PC-9 (cell line): ENCODE measurements at regions not wholly inside any gene's neighbourhood (a gene's known extent, or its start where the extent isn't known, plus 50 kb on each side); places are given as distances from the start of the nearest gene placed in this dataset.

ENCODE experiments used
- BruUV-seq: library from RNA; stranded (reverse); fragments of 400-500 nt; replicated peaks from 2 replicates; lab custom pipeline; 2021; lab: Mats Ljungman, UMichigan
- CTCF ChIA-PET: fragments of 300-600 bp; sonication (Branson Sonifier 250); formaldehyde crosslinking; loops from one replicate; lab custom pipeline; 2022; ENCODE audit warnings: antibody characterized with exemption; lab: Charles Lee
- POLR2A ChIA-PET: fragments of 300-600 bp; sonication (Branson Sonifier 250); formaldehyde crosslinking; loops from one replicate; lab custom pipeline; 2022; ENCODE audit warnings: antibody characterized with exemption; ENCODE audit not compliant: unreplicated experiment; lab: Charles Lee
- DNase-seq, 2 experiments: peaks; one replicate each; pipeline versions ENCODE4 v3.0.0 to v3.0.0-alpha.2; 2015 to 2022; ENCODE audit warnings: mixed read lengths in 1 of 2
- H2AFZ ChIP-seq: fragments of 200-600 bp; sonication (generic); 2 replicates; pipeline ENCODE4 v1.8.1; 2017; ENCODE audit warnings: antibody characterized with exemption
- H3F3A ChIP-seq: fragments of 200-600 bp; sonication (generic); 2 replicates; pipeline ENCODE4 v1.8.1; 2017; ENCODE audit warnings: antibody characterized with exemption, mild to moderate bottlenecking, low read depth; ENCODE audit not compliant: insufficient read depth
- H3K27ac ChIP-seq: fragments of 200-600 bp; sonication (generic); 2 replicates; pipeline ENCODE4 v1.6.1; 2016; ENCODE audit warnings: mixed run types
- H3K27me3 ChIP-seq: fragments of 200-600 bp; sonication (generic); 2 replicates; pipeline ENCODE4 v1.6.1; 2016; ENCODE audit warnings: low read depth, mixed run types; ENCODE audit not compliant: insufficient read depth
- H3K36me3 ChIP-seq: fragments of 200-600 bp; sonication (generic); 2 replicates; pipeline ENCODE4 v1.6.1; 2016; ENCODE audit warnings: low read depth, mixed run types
- H3K4me1 ChIP-seq: fragments of 200-600 bp; sonication (generic); replicated peaks from 2 replicates; pipeline ENCODE4 v1.6.1; 2016; ENCODE audit warnings: mixed run types; ENCODE audit not compliant: insufficient read depth
- H3K4me2 ChIP-seq: fragments of 200-600 bp; sonication (generic); 2 replicates; pipeline ENCODE4 v1.6.1; 2017; ENCODE audit warnings: mixed run types
- H3K4me3 ChIP-seq: fragments of 200-600 bp; sonication (generic); 2 replicates; pipeline ENCODE4 v1.6.1; 2016; ENCODE audit warnings: mixed run types
- H3K79me2 ChIP-seq: fragments of 200-600 bp; sonication (generic); 2 replicates; pipeline ENCODE4 v1.6.1; 2017; ENCODE audit warnings: low read depth, mixed run types
- H3K9me2 ChIP-seq: fragments of 200-600 bp; sonication (generic); 2 replicates; pipeline ENCODE4 v1.8.1; 2017; ENCODE audit warnings: mild to moderate bottlenecking; ENCODE audit not compliant: insufficient read depth
- H3K9me3 ChIP-seq: fragments of 200-600 bp; sonication (generic); 2 replicates; pipeline ENCODE4 v1.8.1; 2016; ENCODE audit warnings: low read depth; ENCODE audit not compliant: insufficient read depth
- H4K20me1 ChIP-seq: fragments of 200-600 bp; sonication (generic); 2 replicates; pipeline ENCODE4 v1.8.1; 2017; ENCODE audit not compliant: insufficient read depth
- CTCF ChIP-seq: fragments of 200-600 bp; sonication (generic); conservative IDR thresholded peaks from 2 replicates; pipeline ENCODE4 v1.6.1; 2017; ENCODE audit warnings: mixed run types, antibody characterized with exemption, mild to moderate bottlenecking, moderate library complexity
- EZH2 ChIP-seq: fragments of 200-600 bp; sonication (generic); IDR thresholded peaks from 2 replicates; pipeline ENCODE4 v1.8.0; 2017; ENCODE audit warnings: antibody characterized with exemption, low read depth
- intact Hi-C: fragments of 100-400 bp; cut with micrococcal nuclease; formaldehyde crosslinking; loops from one replicate; pipeline ENCODE4 v1.10.0; 2022; ENCODE audit not compliant: unreplicated experiment

- H3K4me1 ChIP-seq: no peaks in the 10 kb centered on the region
- no peak overlapping the region for H2AFZ ChIP-seq
- H3K79me2 ChIP-seq: no peaks in the 10 kb centered on the region
- ChIA-PET POLR2A (no interaction called here), CTCF (no interaction called here)
- H3K27ac ChIP-seq: no peak overlapping the region
- H3K36me3 ChIP-seq: no peaks in the 10 kb centered on the region
- no peaks in the 10 kb centered on the region for H4K20me1 ChIP-seq
- H3K9me2 ChIP-seq: no peaks in the 10 kb centered on the region
- no peaks in the 10 kb centered on the region for H3K9me3 ChIP-seq
- no peak for DNase-seq
- intact Hi-C loops: no loop called here
- no peaks in the 10 kb centered on the region for H3K27me3 ChIP-seq
- no TSS peak for BruUV-seq
- H3F3A ChIP-seq: no peaks in the 10 kb centered on the region
- H3K4me2 ChIP-seq: no peak overlapping the region
- TF ChIP-seq CTCF (no peak), EZH2 (no peak)
- no peak overlapping the region for H3K4me3 ChIP-seq
These were observed 306.2 kb downstream of the MATN1 start for GRCh38 chr1:30417001-30417700.

- intact Hi-C loops: no loop called here
- Histone ChIP-seq H3K4me2 (no peak overlapping the region), H3K9me2 (no peaks in the 10 kb centered on the region), H3K4me3 (no peak overlapping the region), H3F3A (no peaks in the 10 kb centered on the region), H3K79me2 (no peaks in the 10 kb centered on the region), H3K36me3 (no peaks in the 10 kb centered on the region), H2AFZ (no peak overlapping the region), H3K27ac (no peak overlapping the region), H3K27me3 (no peaks in the 10 kb centered on the region), H3K9me3 (no peaks in the 10 kb centered on the region), H3K4me1 (no peaks in the 10 kb centered on the region), H4K20me1 (no peaks in the 10 kb centered on the region)
- DNase-seq: no peak
- TF ChIP-seq CTCF (no peak), EZH2 (no peak)
- ChIA-PET CTCF (no interaction called here), POLR2A (no interaction called here)
- no TSS peak for BruUV-seq
These were observed 307.1 kb downstream of the MATN1 start for GRCh38 chr1:30416221-30416820.

GRCh38 chr1:30415171-30415940 lies 308.0 kb downstream of the MATN1 start:
- BruUV-seq: no TSS peak
- Histone ChIP-seq H3K9me3 (no peaks in the 10 kb centered on the region), H3F3A (no peaks in the 10 kb centered on the region), H3K79me2 (no peaks in the 10 kb centered on the region), H2AFZ (no peak overlapping the region), H4K20me1 (no peaks in the 10 kb centered on the region), H3K27ac (no peak overlapping the region), H3K36me3 (no peaks in the 10 kb centered on the region), H3K4me2 (no peak overlapping the region), H3K4me1 (no peaks in the 10 kb centered on the region), H3K9me2 (no peaks in the 10 kb centered on the region), H3K4me3 (no peak overlapping the region), H3K27me3 (no peaks in the 10 kb centered on the region)
- ChIA-PET POLR2A (no interaction called here), CTCF (interaction anchor here (0.6 kb wide), 1 partner anchor 8 kb away, joined by 3 read pairs; no protein-coding TSS in a partner anchor)
- intact Hi-C loops: no loop called here
- TF ChIP-seq EZH2 (no peak), CTCF (no peak)
- DNase-seq: no peak
